Hepatocyte (in vitro differentiated cells): ENCODE measurements at regions not wholly inside any gene's neighbourhood (a gene's known extent, or its start where the extent isn't known, plus 50 kb on each side); places are given as distances from the start of the nearest gene placed in this dataset.
"Not testable (repeated sequence)": the region's sequence is repeated elsewhere in the genome, so short reads cannot be mapped to it uniquely, and the experiment has no call there.

Experiments
- DNase-seq: peaks from one replicate; pipeline ENCODE4 v3.0.0-alpha.2; 2016; ENCODE audit warnings: low spot score
- H2AFZ ChIP-seq: fragments of 200-600 bp; sonication (generic); 2 replicates; pipeline ENCODE4 v1.6.0; 2016; ENCODE audit warnings: antibody characterized with exemption, mild to moderate bottlenecking
- H3K27ac ChIP-seq: fragments of 200-600 bp; sonication (generic); 2 replicates; pipeline ENCODE4 v1.5.1; 2016; ENCODE audit warnings: mild to moderate bottlenecking
- H3K27me3 ChIP-seq: fragments of 200-600 bp; sonication (generic); 2 replicates; pipeline ENCODE4 v1.6.1; 2016
- H3K36me3 ChIP-seq: fragments of 200-600 bp; sonication (generic); replicated peaks from 2 replicates; pipeline ENCODE4 v1.5.1; 2016; ENCODE audit warnings: low read depth; ENCODE audit not compliant: insufficient read depth
- H3K4me1 ChIP-seq: fragments of 200-600 bp; sonication (generic); 2 replicates; pipeline ENCODE4 v1.5.1; 2016; ENCODE audit warnings: mild to moderate bottlenecking, moderate library complexity; ENCODE audit not compliant: insufficient read depth
- H3K4me2 ChIP-seq: fragments of 200-600 bp; sonication (generic); 2 replicates; pipeline ENCODE4 v1.6.0; 2016
- H3K4me3 ChIP-seq: fragments of 200-600 bp; sonication (generic); 2 replicates; pipeline ENCODE4 v1.5.1; 2016; ENCODE audit warnings: mild to moderate bottlenecking
- H3K79me2 ChIP-seq: fragments of 200-600 bp; sonication (generic); 2 replicates; pipeline ENCODE4 v1.6.0; 2017; ENCODE audit warnings: mild to moderate bottlenecking
- H3K9me2 ChIP-seq: fragments of 200-600 bp; sonication (generic); replicated peaks from 2 replicates; pipeline ENCODE4 v1.6.0; 2017; ENCODE audit warnings: mild to moderate bottlenecking; ENCODE audit not compliant: insufficient read depth
- H3K9me3 ChIP-seq: fragments of 200-600 bp; sonication (generic); 2 replicates; pipeline ENCODE4 v1.5.1; 2016; ENCODE audit warnings: low read depth, mild to moderate bottlenecking
- H4K20me1 ChIP-seq: fragments of 200-600 bp; sonication (generic); 2 replicates; pipeline ENCODE4 v1.6.0; 2016; ENCODE audit warnings: mild to moderate bottlenecking; ENCODE audit not compliant: insufficient read depth, poor library complexity, severe bottlenecking
- EZH2 ChIP-seq: fragments of 200-600 bp; sonication (generic); IDR thresholded peaks from 2 replicates; pipeline ENCODE4 v1.6.1; 2016; ENCODE audit warnings: antibody characterized with exemption, mild to moderate bottlenecking, borderline replicate concordance
- EZH2phosphoT487 ChIP-seq: fragments of 200-600 bp; sonication (generic); IDR thresholded peaks from one replicate; pipeline ENCODE4 v1.6.1; 2018; ENCODE audit warnings: antibody characterized with exemption, mild to moderate bottlenecking, low read depth, moderate library complexity; ENCODE audit not compliant: unreplicated experiment, severe bottlenecking
- WGBS: methylation state at CpG from one replicate; pipeline ENCODE4 v1.1.6; 2016; ENCODE audit warnings: low lambda C conversion rate; ENCODE audit errors: missing lambda C conversion rate; 5-methylcytosine and 5-hydroxymethylcytosine counted together
- TF ChIP-seq, protein P1 (sequence below): fragments of 200-600 bp; sonication (generic); IDR thresholded peaks from 2 replicates; pipeline ENCODE4 v1.5.1; 2016; ENCODE audit warnings: antibody characterized with exemption, mild to moderate bottlenecking; ENCODE audit not compliant: poor library complexity

DNA sequence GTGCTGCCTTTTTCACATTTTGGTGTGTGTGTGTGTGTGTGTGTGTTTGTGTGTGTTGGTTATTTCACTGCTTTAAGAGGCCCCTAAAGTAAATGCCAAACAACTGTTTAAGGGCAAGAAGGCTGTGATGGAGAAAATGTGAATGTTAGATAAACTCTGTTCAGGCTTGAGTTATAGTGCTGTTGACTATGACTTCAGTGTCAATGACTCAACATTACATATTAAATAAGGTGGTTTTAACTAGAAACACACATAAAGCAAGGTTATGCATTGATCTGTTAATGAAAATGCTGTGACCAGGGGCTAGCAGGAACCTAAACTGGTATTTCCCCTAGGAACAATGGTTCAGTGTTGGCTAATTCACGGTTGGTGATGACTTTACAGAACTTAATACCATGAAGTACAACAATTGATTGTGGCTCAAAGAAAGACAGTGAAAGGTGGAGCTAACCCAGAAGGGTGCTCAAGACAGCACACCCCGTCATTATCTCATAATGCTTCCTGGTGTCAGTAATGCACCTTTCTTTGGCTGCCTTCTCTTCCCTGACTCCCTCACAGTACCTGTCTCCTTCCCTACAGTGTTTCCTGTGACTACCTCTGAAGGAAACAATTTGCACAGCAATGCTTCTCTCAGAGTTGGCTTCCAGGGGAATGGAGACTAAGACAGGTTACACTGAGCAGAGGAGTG lies 116.1 kb downstream of the RIN2 start:
- no peaks in the 10 kb centered on the region for H3K9me2 ChIP-seq
- H3K4me2 ChIP-seq = no peak overlapping the region
- no peaks in the 10 kb centered on the region for H3K9me3 ChIP-seq
- no peak overlapping the region for H3K27ac ChIP-seq
- WGBS = 89% methylated on average over 2 of the region's 2 CpGs
- no peaks in the 10 kb centered on the region for H4K20me1 ChIP-seq
- H3K4me3 ChIP-seq = no peak overlapping the region
- no peaks in the 10 kb centered on the region for H3K27me3 ChIP-seq
- H2AFZ ChIP-seq = no peak overlapping the region
- no peaks in the 10 kb centered on the region for H3K36me3 ChIP-seq
- TF ChIP-seq, protein P1, sequence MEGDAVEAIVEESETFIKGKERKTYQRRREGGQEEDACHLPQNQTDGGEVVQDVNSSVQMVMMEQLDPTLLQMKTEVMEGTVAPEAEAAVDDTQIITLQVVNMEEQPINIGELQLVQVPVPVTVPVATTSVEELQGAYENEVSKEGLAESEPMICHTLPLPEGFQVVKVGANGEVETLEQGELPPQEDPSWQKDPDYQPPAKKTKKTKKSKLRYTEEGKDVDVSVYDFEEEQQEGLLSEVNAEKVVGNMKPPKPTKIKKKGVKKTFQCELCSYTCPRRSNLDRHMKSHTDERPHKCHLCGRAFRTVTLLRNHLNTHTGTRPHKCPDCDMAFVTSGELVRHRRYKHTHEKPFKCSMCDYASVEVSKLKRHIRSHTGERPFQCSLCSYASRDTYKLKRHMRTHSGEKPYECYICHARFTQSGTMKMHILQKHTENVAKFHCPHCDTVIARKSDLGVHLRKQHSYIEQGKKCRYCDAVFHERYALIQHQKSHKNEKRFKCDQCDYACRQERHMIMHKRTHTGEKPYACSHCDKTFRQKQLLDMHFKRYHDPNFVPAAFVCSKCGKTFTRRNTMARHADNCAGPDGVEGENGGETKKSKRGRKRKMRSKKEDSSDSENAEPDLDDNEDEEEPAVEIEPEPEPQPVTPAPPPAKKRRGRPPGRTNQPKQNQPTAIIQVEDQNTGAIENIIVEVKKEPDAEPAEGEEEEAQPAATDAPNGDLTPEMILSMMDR = no peak
- TF ChIP-seq EZH2phosphoT487 = no peak
- no peak for TF ChIP-seq EZH2
- peaks cover 26% of the 10 kb centered on the region for H3K4me1 ChIP-seq
- no peak for DNase-seq
- no peaks in the 10 kb centered on the region for H3K79me2 ChIP-seq

DNA sequence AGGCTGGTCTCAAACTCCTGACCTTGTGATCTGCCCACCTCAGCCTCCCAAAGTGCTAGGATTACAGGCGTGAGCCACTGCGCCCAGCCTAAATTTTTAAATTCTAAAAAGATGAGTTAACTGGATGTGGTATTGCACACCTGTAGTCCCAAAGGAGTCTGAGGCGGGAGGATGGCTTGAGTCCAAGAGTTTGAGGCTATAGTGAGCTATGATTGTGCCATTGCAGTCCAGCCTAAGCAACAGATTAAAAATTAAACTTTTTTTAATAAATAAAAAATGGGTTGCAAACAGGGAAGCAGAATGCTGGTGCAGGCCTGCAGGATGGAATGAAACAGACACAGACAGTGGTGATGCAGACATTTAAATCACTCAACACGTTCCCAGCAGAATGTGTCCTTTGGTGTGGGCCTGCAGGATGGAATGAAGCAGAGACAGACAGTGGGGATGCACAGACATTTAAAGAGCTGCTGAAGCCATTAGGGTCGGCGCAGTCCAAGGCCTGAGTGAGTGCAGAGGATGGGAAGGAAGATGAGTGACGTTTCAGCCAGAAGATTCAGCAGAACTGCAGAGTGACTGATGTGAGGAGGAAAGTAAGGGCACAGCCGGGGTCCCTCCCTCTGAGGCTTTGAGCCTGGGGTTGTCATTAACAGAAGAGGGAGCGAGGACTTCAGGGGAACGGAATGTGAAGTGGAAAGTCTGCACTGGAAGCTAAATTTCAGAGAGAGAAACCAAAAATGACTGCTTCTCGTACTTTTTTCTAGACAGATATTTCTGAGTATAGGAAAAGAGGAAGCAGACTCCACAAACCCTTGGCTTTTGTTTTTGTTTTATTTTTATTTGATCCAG lies 117.5 kb downstream of the RIN2 start:
- Histone ChIP-seq H3K9me3 (no peaks in the 10 kb centered on the region), H3K4me2 (peak overlapping the region; percentile 48), H3K4me1 (peaks cover 34% of the 10 kb centered on the region), H3K27me3 (no peaks in the 10 kb centered on the region), H3K27ac (peak overlapping the region; percentile 86), H2AFZ (peak overlapping the region; percentile 32), H3K9me2 (no peaks in the 10 kb centered on the region), H3K36me3 (no peaks in the 10 kb centered on the region), H3K79me2 (no peaks in the 10 kb centered on the region), H4K20me1 (no peaks in the 10 kb centered on the region), H3K4me3 (no peak overlapping the region)
- TF ChIP-seq, protein P1 = no peak
- no peak for TF ChIP-seq EZH2
- TF ChIP-seq EZH2phosphoT487 = no peak
- WGBS = 57% methylated on average over 11 of the region's 11 CpGs
- DNase-seq = no peak

DNA sequence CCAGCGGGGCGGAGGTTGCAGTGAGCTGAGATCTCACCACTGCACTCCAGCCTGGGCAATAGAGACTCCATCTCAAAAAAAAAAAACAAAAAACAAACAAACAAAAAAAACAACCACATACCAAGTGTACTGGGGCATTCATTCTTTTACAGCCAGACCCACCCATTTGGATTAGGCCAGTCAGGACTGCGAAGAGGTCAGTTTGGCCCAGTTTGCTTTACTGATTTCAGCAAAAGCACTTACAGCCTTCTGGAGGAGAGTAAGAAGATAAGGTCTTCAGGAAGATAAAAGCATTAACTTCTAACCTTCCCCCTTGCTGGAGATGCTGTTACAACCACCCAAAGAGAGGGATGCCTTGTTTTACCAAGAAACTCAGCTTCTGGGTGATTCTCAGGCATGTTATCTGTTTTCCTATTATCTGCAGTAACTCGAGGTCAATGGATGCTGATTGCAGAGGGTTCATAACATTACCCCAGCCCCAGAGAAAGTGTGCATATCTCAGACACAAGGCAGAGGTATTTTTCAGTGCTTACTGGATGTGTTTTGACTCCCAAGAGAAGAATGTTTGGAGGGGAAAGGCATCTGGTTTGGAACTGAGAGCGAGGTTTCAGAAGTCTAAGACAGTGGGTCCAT lies 118.9 kb downstream of the RIN2 start:
- no peaks in the 10 kb centered on the region for H3K9me3 ChIP-seq
- peak overlapping the region; percentile 86 for H3K27ac ChIP-seq
- H3K4me2 ChIP-seq = peak overlapping the region; percentile 13
- H3K4me3 ChIP-seq = no peak overlapping the region
- H3K4me1 ChIP-seq = peaks cover 46% of the 10 kb centered on the region
- H3K36me3 ChIP-seq = no peaks in the 10 kb centered on the region
- DNase-seq = no peak
- TF ChIP-seq, protein P1 = no peak
- TF ChIP-seq EZH2phosphoT487 = no peak
- no peak for TF ChIP-seq EZH2
- no peak overlapping the region for H2AFZ ChIP-seq
- H3K9me2 ChIP-seq = no peaks in the 10 kb centered on the region
- WGBS = 61% methylated on average over 5 of the region's 5 CpGs
- no peaks in the 10 kb centered on the region for H4K20me1 ChIP-seq
- no peaks in the 10 kb centered on the region for H3K27me3 ChIP-seq
- H3K79me2 ChIP-seq = no peaks in the 10 kb centered on the region

DNA sequence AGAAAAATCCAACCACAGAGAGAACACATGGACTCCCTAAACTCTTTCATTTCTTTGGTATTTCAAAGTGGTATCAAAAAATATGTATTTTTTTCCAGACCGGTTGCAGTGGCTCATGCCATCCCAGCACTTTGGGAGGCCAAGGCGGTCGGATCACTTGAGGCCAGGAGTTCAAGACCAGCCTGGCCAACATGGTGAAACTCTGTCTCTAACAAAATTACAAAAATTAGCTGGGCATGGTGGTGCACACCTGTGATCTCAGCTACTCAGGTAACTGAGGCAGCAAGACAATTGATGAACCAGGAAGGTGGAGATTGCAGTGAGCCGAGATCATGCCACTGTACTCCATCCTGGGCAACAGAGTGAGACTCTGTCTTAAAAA lies 121.8 kb downstream of the RIN2 start:
- not testable (repeated sequence) for H4K20me1 ChIP-seq, DNase-seq, H3K9me2 ChIP-seq, H3K27me3 ChIP-seq, H2AFZ ChIP-seq, H3K79me2 ChIP-seq, H3K36me3 ChIP-seq, H3K9me3 ChIP-seq, H3K4me3 ChIP-seq
- Histone ChIP-seq H3K4me2 (peak overlapping the region; percentile 30), H3K4me1 (peaks cover 54% of the 10 kb centered on the region), H3K27ac (peak overlapping the region; percentile 95)
- WGBS = 87% methylated on average over 4 of the region's 4 CpGs
